GM12865 (cell line): ENCODE measurements at regions not wholly inside any gene's neighbourhood (a gene's known extent, or its start where the extent isn't known, plus 50 kb on each side); places are given as distances from the start of the nearest gene placed in this dataset.

Source experiments
- DNase-seq: peaks from one replicate; pipeline ENCODE4 v3.0.0; 2010; ENCODE audit warnings: low read depth
- H3K4me3 ChIP-seq: 2 replicates; pipeline ENCODE4 v1.5.1; 2011; ENCODE audit warnings: mild to moderate bottlenecking, low read depth, low read length, control low read depth
- TF ChIP-seq, protein P1 (sequence below): IDR thresholded peaks from 2 replicates; pipeline ENCODE4 v1.5.1; 2011; ENCODE audit warnings: low read length, control low read depth, low read depth, inconsistent platforms; ENCODE audit not compliant: insufficient read depth; ENCODE audit errors: missing control alignments

GRCh38 chr3:174414902-174415301, 444.2 kb upstream of the NAALADL2 start:
- DNase-seq: no peak
- TF ChIP-seq, protein P1, sequence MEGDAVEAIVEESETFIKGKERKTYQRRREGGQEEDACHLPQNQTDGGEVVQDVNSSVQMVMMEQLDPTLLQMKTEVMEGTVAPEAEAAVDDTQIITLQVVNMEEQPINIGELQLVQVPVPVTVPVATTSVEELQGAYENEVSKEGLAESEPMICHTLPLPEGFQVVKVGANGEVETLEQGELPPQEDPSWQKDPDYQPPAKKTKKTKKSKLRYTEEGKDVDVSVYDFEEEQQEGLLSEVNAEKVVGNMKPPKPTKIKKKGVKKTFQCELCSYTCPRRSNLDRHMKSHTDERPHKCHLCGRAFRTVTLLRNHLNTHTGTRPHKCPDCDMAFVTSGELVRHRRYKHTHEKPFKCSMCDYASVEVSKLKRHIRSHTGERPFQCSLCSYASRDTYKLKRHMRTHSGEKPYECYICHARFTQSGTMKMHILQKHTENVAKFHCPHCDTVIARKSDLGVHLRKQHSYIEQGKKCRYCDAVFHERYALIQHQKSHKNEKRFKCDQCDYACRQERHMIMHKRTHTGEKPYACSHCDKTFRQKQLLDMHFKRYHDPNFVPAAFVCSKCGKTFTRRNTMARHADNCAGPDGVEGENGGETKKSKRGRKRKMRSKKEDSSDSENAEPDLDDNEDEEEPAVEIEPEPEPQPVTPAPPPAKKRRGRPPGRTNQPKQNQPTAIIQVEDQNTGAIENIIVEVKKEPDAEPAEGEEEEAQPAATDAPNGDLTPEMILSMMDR: no peak
- no peak overlapping the region for H3K4me3 ChIP-seq

- TF ChIP-seq, protein P1: no peak
- DNase-seq: no peak
- H3K4me3 ChIP-seq: no peak overlapping the region
These were observed 441.6 kb upstream of the NAALADL2 start for GRCh38 chr3:174417573-174417972.

GRCh38 chr3:174419216-174419615, 439.9 kb upstream of the NAALADL2 start:
- H3K4me3 ChIP-seq: no peak overlapping the region
- TF ChIP-seq, protein P1: no peak
- DNase-seq: no peak

DNA sequence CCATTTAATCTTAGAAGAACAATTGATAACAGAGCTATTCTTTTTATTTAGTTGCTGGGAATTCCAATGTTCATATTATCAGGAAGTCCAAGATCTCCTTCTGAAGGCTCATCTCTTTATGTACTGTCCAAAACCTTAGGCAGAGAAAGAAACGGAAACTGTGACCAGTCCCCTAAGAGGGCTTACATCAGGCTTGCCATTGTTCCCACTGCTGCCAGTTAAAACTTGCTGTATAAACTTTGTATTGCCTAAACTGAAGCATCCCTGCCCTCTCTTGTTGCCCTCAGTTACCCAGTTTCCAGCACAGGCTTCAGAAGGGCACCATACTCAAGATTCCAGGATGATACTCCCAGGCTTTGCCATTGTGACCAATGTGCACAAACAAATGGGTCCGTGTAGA, 435.2 kb upstream of the NAALADL2 start:
- H3K4me3 ChIP-seq: no peak overlapping the region
- DNase-seq: no peak
- TF ChIP-seq, protein P1: no peak

DNA sequence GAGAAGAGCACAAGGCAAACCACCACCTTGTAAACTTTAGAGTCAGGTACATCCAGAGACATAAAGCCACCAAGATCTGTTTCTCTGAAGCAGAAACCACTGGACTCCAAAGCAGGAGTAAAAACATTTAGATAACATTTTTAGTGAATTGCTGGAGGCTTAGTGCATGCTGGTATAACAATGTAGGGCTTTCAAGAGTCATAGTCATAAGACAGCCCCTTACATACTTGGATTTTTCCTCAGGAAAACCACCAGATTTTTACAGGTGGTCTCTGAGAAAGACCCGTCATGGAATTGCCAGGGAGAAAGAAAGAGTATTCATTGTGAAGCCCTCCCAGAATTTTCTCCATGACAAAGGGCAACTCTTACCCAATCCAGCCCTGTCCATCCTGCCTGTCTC, 434.5 kb upstream of the NAALADL2 start:
- TF ChIP-seq, protein P1: no peak
- H3K4me3 ChIP-seq: no peak overlapping the region

GRCh38 chr3:174425422-174425821, 433.7 kb upstream of the NAALADL2 start:
- TF ChIP-seq, protein P1: no peak
- DNase-seq: no peak
- no peak overlapping the region for H3K4me3 ChIP-seq

More for the DNA sequence above, 434.5 kb upstream of the NAALADL2 start:
- no peak for DNase-seq

- no peak for DNase-seq
- TF ChIP-seq, protein P1: no peak
- H3K4me3 ChIP-seq: no peak overlapping the region
These were observed 428.1 kb upstream of the NAALADL2 start for GRCh38 chr3:174430986-174431385.
